WI38 (cell line): ENCODE measurements at regions not wholly inside any gene's neighbourhood (a gene's known extent, or its start where the extent isn't known, plus 50 kb on each side); places are given as distances from the start of the nearest gene placed in this dataset.

Experiments used
- H3K4me3 ChIP-seq: 2 replicates; pipeline ENCODE4 v1.5.1; 2011; ENCODE audit warnings: low read depth, mild to moderate bottlenecking, control low read depth, low read length
- TF ChIP-seq, protein P1 (sequence below): IDR thresholded peaks from 2 replicates; pipeline ENCODE4 v1.5.1; 2012; ENCODE audit warnings: low read depth, mild to moderate bottlenecking, control low read depth, low read length

DNA sequence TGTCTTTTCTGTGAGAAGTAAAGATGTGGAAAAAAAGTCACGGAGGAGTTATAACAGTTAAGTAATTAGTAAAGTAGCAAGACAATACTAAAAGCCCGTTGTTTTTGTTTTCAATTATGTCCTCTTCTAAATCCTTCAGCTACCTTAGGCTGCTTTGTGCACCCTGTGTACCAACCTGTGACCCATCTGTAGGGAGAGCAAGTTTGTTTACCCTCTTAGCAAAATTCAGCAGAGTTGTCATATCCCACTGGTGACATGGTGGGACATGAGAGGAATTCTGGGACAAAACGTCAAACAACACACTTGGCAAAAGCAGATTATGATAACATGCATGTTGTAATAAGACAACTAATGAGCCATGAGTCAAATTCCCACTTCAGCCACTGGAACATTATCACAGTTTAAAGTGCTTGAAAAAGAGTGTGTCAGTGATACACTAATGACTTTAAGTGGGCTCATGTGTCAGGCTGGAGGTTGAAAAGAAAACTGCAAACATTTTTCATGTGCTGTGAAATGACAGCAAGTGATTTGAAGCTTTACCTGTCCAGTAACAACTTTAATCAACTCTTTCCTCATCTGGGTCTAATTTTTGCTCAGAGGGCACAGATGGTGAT is 392.8 kb upstream of the ACVR2A start:
- H3K4me3 ChIP-seq = no peak overlapping the region
- TF ChIP-seq, protein P1, sequence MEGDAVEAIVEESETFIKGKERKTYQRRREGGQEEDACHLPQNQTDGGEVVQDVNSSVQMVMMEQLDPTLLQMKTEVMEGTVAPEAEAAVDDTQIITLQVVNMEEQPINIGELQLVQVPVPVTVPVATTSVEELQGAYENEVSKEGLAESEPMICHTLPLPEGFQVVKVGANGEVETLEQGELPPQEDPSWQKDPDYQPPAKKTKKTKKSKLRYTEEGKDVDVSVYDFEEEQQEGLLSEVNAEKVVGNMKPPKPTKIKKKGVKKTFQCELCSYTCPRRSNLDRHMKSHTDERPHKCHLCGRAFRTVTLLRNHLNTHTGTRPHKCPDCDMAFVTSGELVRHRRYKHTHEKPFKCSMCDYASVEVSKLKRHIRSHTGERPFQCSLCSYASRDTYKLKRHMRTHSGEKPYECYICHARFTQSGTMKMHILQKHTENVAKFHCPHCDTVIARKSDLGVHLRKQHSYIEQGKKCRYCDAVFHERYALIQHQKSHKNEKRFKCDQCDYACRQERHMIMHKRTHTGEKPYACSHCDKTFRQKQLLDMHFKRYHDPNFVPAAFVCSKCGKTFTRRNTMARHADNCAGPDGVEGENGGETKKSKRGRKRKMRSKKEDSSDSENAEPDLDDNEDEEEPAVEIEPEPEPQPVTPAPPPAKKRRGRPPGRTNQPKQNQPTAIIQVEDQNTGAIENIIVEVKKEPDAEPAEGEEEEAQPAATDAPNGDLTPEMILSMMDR = no peak

GRCh38 chr2:147450661-147451510 is 393.9 kb upstream of the ACVR2A start:
- no peak overlapping the region for H3K4me3 ChIP-seq
- TF ChIP-seq, protein P1 = no peak

- TF ChIP-seq, protein P1 = no peak
Measured at GRCh38 chr2:147449323-147449991, 395.4 kb upstream of the ACVR2A start.

DNA sequence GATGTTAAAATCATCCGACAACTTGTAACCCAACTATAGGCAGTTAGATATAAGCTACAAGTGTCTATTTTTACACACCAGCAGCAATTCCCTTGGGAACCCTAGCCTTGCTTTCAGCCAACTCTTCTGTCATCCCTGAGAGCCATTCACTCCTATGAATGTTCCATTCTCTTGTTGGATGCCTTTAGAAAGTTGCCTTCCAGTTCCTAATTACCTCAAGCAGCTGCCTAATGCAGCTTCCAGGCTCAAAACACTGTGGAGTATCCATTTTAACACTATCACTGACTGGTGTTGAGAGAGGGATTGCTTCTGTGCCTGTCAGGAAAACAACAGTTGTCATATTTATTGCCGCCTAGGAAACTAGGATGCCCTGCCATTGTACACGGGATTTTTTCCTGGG is 402.0 kb upstream of the ACVR2A start:
- H3K4me3 ChIP-seq = no peak overlapping the region
- TF ChIP-seq, protein P1 = no peak

More at GRCh38 chr2:147449323-147449991, 395.4 kb upstream of the ACVR2A start:
- H3K4me3 ChIP-seq = no peak overlapping the region

GRCh38 chr2:147441182-147441581 is 403.6 kb upstream of the ACVR2A start:
- H3K4me3 ChIP-seq = no peak overlapping the region
- TF ChIP-seq, protein P1 = no peak

GRCh38 chr2:147440734-147441133 is 404.1 kb upstream of the ACVR2A start:
- TF ChIP-seq, protein P1 = no peak

More at GRCh38 chr2:147440734-147441133, 404.1 kb upstream of the ACVR2A start:
- H3K4me3 ChIP-seq = no peak overlapping the region
